ENCODE measurements at regions not wholly inside any gene's neighbourhood (a gene's known extent, or its start where the extent isn't known, plus 50 kb on each side); places are given as distances from the start of the nearest gene placed in this dataset.

DNA sequence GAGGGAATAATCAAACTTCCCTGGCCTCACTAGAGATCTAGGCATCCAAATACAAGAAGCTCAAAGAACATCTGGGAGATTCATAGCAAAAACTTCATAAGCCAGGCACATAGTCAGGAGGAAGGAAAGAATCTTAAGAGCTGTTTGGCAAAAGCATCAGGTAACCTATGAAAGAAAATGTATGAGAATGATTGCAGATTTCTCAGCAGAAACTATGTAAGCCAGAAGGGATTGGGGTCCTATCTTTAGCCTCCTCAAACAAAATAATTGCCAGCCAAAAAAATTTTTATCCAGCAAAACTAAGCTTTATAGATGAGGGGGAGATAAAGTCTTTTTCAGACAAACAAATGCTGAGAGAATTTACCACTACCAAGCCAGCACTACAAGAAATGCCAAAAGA is 1036.3 kb downstream of the TBL1XR1 start:
- FAIRE-seq (no peak), DNase-seq (ENCODE audit: insufficient read length, low spot score) (no peak)
- TF ChIP-seq, protein P1, sequence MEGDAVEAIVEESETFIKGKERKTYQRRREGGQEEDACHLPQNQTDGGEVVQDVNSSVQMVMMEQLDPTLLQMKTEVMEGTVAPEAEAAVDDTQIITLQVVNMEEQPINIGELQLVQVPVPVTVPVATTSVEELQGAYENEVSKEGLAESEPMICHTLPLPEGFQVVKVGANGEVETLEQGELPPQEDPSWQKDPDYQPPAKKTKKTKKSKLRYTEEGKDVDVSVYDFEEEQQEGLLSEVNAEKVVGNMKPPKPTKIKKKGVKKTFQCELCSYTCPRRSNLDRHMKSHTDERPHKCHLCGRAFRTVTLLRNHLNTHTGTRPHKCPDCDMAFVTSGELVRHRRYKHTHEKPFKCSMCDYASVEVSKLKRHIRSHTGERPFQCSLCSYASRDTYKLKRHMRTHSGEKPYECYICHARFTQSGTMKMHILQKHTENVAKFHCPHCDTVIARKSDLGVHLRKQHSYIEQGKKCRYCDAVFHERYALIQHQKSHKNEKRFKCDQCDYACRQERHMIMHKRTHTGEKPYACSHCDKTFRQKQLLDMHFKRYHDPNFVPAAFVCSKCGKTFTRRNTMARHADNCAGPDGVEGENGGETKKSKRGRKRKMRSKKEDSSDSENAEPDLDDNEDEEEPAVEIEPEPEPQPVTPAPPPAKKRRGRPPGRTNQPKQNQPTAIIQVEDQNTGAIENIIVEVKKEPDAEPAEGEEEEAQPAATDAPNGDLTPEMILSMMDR (IDR thresholded peaks at IDR 0.05; ENCODE audit: insufficient read depth, missing control alignments): no peak

DNA sequence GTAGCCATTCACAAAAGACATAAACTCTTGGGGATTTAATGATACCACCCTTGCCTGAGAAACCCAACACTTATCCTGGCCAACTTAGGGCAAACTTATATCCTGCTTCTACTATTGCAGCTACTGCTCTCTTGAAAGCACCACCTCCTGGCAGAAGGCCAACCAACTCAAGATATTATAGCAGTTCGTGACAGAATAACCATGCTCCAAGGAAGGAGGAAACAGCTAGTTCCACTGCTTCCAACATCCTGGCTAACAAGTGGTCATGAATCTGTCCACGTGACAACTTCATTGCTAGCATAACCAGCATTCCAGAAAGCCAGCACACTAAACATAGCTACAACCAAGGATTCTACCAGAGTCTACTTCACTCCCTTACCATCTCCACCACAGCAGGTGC is 1037.5 kb downstream of the TBL1XR1 start:
- TF ChIP-seq, protein P1 (IDR thresholded peaks at IDR 0.05; ENCODE audit: insufficient read depth, missing control alignments): no peak
- FAIRE-seq: no peak

DNA sequence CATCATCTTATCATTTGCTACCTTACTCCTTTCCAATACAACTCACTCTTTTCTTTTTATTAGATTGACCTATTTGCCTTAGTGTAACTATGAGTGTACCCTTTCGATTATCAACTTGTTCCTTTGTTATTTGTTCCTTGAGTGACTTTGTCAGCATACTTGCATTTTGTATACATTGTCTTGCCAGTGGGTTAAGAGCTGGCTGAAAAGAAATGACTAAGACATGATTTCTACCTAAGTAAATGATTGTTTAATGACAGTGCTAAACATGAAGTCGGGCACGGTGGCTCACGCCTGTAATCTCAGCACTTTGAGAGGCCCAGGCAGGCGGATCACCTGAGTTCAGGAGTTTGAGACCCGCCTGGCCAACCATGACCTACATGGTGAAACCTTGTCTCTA is 1042.3 kb downstream of the TBL1XR1 start:
- TF ChIP-seq, protein P1 (IDR thresholded peaks at IDR 0.05; ENCODE audit: insufficient read depth, missing control alignments): no peak
- FAIRE-seq: no peak
- DNase-seq (ENCODE audit: insufficient read length, low spot score): no peak

More for the DNA sequence above, 1037.5 kb downstream of the TBL1XR1 start:
- DNase-seq (ENCODE audit: insufficient read length, low spot score): no peak

DNA sequence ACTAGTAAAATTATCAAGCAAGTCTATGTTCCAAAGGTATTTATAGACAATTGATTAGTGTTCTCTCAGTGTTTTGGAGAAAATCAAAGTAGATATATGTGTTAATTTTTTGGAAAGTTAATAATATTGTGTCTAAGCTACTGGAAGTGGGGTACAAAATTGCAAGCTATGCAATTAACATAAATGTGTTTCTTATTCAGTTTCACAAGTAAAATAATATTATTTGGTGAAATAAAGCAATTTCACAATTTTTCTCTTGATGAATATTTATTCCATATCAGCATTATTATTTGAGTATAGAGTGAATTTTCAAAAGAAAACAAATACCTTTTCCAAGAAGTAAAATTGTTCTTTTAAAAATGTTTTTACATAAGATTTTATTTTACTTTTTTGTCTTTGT is 1047.7 kb downstream of the TBL1XR1 start:
- TF ChIP-seq, protein P1 (IDR thresholded peaks at IDR 0.05; ENCODE audit: insufficient read depth, missing control alignments): no peak
- DNase-seq (ENCODE audit: insufficient read length, low spot score): no peak
- no peak for FAIRE-seq

DNA sequence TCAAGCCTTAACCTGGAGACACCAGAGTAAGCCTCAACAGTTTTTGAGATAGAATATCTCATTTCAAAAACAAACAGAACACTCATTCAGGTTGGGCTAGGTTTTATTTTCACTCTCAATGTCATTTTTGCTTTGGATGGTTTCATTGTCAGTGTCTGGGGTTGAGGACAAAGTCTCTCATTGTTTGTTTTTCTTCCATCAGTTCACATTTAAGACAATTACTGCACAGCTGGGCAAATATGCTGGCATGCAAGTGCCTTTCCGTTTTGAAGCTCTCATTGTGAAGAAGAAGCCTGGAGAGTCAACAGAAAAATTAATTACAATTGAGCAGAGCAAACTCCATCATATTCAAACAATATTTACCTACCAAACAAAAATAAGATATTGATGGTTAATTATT is 1050.0 kb downstream of the TBL1XR1 start:
- FAIRE-seq (no peak), DNase-seq (ENCODE audit: insufficient read length, low spot score) (no peak)
- TF ChIP-seq, protein P1 (IDR thresholded peaks at IDR 0.05; ENCODE audit: insufficient read depth, missing control alignments): no peak

DNA sequence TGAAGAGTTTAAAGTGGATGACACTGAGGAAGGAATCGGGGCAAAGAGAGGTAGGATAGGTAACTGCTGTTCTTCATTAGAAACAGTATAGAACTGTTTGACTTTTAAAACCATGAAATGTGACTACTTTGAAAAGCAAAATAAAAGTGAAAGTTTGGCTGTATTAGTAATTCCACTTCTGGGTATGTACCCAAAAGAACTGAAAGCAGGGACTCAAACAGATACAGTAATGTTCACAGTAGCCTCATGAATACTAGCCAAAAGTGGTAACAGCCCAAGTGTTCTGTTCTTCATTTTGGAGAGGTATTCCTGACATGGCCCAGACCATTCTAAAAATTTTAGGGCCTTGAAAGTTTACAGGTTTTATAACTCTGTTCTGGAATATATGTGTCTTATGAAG is 1055.4 kb downstream of the TBL1XR1 start:
- TF ChIP-seq, protein P1 (IDR thresholded peaks at IDR 0.05; ENCODE audit: insufficient read depth, missing control alignments): no peak
- FAIRE-seq (no peak), DNase-seq (ENCODE audit: insufficient read length, low spot score) (no peak)

DNA sequence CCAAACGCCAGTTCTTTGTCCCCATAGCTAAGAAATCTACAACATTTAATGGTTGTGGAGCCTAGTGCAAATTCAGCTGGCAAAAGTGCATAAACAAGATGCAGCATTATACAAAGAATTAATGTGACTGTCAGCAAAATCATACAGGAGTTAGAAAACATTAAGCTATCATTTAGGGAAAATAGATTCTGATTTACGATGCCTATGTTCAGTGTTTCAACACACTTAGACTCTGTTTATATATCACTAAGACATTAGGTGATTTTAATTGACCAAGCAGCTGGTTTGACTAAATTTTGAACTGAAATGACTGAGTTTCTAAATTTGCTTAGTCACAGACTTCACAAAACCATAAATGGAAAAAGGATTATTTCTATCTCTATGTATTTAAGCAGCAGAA is 1076.8 kb downstream of the TBL1XR1 start:
- TF ChIP-seq, protein P1 (IDR thresholded peaks at IDR 0.05; ENCODE audit: insufficient read depth, missing control alignments): no peak
- FAIRE-seq (no peak), DNase-seq (ENCODE audit: insufficient read length, low spot score) (no peak)

Data from D721Med (cell line).